ENCODE measurements at regions not wholly inside any gene's neighbourhood (a gene's known extent, or its start where the extent isn't known, plus 50 kb on each side); places are given as distances from the start of the nearest gene placed in this dataset.

DNA sequence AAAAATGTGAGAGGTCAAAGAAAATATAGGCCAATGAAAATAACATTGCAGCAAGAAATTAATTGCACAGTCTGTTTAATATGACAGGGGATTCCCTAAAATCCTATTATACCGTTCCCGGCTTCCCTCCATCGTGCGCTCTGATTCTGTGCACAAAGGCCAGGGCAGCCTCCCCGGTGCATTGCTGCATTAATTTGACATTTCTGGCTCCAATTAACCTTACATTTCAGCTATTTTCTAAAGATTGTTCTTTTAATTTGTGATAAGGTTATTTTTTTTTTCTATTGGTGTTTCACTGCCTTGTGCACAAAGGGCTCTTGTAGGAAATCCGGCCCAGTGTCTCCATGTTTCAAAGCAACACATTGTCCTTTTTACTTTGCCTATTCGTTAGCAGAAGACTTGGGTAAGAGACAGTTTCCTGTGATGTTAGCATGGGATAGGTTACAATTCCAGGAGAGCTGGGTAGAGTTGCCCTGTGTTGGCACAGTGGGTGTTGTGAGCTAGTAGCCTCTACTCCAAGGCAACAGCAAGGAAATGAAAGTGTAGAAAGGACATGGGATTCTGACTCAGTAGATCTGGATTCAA, 257.3 kb upstream of the IGF1R start:
- TF ChIP-seq JUNB (IDR thresholded peaks at IDR 0.05), result no peak
- no peak for TF ChIP-seq NR3C1 (IDR thresholded peaks at IDR 0.05)
- TF ChIP-seq, protein P1, sequence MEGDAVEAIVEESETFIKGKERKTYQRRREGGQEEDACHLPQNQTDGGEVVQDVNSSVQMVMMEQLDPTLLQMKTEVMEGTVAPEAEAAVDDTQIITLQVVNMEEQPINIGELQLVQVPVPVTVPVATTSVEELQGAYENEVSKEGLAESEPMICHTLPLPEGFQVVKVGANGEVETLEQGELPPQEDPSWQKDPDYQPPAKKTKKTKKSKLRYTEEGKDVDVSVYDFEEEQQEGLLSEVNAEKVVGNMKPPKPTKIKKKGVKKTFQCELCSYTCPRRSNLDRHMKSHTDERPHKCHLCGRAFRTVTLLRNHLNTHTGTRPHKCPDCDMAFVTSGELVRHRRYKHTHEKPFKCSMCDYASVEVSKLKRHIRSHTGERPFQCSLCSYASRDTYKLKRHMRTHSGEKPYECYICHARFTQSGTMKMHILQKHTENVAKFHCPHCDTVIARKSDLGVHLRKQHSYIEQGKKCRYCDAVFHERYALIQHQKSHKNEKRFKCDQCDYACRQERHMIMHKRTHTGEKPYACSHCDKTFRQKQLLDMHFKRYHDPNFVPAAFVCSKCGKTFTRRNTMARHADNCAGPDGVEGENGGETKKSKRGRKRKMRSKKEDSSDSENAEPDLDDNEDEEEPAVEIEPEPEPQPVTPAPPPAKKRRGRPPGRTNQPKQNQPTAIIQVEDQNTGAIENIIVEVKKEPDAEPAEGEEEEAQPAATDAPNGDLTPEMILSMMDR (IDR thresholded peaks at IDR 0.05), result no peak

Data from A549 (cell line).